ENCODE measurements at regions not wholly inside any gene's neighbourhood (a gene's known extent, or its start where the extent isn't known, plus 50 kb on each side); places are given as distances from the start of the nearest gene placed in this dataset.

DNA sequence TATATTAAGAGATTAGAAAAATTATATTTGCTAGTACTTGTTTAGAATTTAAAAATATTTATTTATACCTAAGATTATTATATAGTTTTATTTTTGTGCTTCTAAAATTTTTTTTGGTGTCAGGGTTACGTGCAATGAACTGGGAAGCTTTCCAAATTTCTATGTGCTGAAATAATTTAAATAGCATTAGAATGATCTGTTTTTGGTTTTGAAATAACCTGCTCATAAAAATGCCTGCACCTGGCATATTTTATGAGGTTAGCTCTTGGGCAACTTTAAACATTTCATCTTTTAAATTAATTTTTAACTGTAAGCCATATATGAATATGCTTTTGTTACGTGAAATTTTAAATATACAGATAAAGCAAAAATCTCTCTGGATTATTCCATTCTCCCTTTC is 482.5 kb downstream of the GLRX3 start:
- no peak for DNase-seq

- DNase-seq = no peak
Observed at GRCh38 chr10:130621231-130621775, 485.1 kb downstream of the GLRX3 start.

- DNase-seq = no peak
Observed at GRCh38 chr10:130623680-130624267, 487.6 kb downstream of the GLRX3 start.

DNA sequence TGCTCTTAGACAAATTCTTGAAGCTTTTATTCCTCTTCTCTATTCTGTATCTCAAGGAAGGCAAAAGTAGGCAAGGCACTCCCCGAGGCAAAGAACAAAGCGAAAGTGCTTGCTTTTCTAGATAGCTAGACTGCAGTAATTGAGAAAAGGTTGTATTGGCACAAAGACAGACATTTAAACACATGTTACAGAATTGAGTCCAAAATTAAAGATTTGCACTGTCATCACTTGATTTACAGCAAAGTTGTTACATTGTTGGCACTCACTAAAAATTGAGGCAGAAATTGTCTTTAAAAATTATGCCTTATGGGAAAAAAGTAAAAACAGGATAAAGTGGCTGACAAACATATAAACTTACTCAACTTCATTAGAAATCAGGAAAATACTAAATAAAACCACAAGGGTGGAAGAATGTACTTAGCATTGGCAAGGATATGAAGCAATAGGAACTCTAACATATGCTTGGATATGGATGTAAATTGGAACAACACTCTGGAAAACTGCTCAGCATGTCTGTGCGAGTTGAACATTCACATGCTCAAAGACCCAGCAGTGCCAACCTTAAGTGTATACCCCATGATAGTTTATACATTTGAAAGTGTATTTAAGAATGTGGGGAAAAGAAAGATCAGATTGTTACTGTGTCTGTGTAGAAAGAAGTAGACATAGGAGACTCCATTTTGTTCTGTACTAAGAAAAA is 491.3 kb downstream of the GLRX3 start:
- no peak for DNase-seq

DNA sequence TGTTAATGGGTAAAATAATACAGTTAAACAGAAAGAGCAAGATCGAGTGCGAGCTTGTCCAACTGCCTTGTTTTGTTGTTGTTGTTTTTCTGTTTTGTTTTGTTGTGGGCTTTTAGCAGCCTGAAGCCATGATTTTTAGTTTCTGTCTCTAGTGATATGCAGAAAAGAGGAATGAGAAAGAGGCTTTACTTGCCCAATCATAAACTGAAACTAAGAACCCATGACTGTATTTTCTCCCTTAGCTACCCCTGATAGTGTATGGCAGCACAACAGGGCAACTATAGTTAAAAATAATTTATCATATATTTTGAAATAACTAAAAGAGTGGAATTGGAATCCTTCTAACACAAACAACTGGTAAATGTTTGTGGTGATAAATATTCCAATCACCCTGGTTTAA is 493.9 kb downstream of the GLRX3 start:
- DNase-seq = no peak

DNA sequence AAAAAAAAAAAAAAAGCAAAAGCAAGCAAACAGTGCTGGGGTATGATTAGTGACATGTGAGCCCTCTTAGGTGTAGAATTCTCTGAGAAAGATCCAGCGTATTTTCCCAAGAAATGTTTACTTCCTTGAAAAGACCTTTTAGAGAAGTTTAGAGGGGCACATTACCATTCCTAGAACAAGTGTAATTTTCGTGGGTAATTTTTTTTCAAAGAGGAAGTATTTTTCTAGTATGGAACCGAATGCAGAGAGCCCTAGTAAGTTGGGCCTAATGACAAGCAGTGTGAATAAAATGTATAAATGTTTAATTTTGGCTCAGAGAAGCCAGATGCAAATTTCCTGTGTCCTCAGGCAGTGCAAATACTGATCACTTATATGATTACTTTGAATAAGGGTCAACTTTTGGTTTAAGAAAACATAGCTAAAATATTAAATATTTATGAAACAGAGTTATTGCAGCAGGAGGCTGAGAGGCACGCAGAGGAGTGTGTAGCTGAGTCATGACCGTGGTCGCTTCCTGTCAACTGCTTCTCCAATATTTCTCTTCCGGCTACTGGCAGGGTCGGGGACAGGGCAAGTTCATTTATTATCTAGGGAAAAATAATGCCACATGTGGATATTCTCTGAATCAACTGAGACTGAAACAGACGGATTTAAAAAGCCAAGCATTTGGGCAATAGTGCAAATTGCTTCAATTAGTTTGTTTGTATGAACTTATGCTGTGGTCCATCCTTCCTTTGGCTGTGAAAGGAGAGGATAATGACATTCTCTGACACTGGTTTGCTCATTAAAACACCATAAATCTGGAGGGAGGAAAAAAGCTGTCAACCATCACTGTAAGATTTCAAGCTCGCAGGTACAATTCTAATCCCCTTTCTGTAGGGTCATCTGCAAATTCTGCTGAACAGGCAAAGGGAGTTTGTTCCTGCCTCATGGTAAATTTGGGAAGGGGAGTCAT is 495.2 kb downstream of the GLRX3 start:
- no peak for DNase-seq

GRCh38 chr10:130634816-130635215 is 498.6 kb downstream of the GLRX3 start:
- no peak for DNase-seq

DNA sequence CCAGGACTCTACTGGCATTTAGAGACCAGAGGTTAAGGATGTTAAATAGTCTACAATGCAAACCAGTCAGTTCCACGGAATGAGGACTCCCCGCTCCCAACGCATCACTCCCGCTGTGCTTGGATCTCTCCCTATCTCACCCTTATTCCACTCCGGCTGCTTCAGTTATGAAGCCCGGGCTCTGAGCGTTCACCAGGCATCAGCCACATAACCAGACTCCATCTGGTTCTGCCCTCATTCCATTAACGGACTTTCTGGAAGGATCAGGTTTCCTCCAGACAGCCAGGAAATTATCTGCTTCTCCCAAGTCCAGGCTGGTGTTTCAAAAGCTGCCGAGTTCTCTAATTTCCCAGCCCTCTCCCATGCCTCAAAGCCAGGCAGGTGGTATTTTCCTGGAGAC is 499.3 kb downstream of the GLRX3 start:
- no peak for DNase-seq

GRCh38 chr10:130636313-130636930 is 500.2 kb downstream of the GLRX3 start:
- DNase-seq = no peak

- no peak for DNase-seq
Observed at GRCh38 chr10:130637089-130637676, 501.0 kb downstream of the GLRX3 start.

GRCh38 chr10:130638991-130639390 is 502.8 kb downstream of the GLRX3 start:
- DNase-seq = no peak

GRCh38 chr10:130642926-130643325 is 506.7 kb downstream of the GLRX3 start:
- no peak for DNase-seq

DNA sequence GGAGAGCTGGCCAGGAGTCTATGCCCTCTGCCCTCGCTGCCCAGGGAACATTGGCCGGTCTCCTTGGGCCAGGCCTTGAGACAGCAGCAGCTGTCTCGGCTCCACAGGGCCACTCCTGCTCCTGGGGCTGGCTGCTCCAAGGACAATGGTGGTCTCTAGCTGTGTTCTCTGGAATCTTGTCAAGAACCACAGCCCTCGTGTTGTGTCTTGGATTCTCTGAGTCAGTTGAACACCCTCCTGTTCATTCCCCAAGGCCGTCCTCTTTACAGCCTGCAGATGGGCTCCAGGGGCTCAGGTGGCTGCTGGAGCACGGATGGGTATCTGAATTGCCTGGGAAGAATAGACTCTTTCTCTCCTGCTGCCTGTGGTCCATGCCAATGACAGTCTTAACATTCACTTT is 511.1 kb downstream of the GLRX3 start:
- no peak for DNase-seq

- no peak for DNase-seq
Observed at GRCh38 chr10:130648807-130649206, 512.6 kb downstream of the GLRX3 start.

- no peak for DNase-seq
Observed at GRCh38 chr10:130652544-130652943, 516.4 kb downstream of the GLRX3 start.

DNA sequence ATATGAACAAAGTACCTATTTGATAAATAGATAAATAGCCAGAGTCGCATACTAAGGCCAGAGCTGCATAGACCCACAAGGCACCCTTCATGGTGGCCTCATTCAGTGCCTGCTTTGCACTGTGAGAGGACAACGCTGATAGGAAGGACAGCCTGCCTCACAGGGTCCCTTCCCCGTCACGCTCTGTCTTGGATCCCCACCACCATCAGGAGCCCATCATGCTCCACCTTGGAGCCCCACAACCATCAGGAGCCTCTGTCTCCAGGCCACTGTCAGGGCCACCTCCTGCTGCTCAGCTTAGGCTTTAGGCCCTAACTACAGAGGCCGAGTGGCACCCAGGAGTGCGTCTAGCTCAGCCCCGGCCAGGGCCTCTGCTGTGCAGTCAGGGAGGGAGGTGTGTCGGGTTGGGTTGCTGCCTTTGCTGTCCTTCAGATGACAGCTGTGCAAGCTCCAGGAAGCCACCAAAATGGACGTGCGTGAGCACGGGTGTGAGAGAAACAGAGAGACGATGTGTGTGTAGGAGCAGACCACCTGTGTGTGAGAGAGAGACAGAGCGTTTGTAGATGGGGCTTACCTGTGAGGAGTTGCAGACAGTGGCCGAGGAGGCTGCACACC is 516.9 kb downstream of the GLRX3 start:
- no peak for DNase-seq

GRCh38 chr10:130654726-130655125 is 518.5 kb downstream of the GLRX3 start:
- DNase-seq = no peak

- no peak for DNase-seq
Observed at GRCh38 chr10:130655313-130656186, 519.4 kb downstream of the GLRX3 start.

DNA sequence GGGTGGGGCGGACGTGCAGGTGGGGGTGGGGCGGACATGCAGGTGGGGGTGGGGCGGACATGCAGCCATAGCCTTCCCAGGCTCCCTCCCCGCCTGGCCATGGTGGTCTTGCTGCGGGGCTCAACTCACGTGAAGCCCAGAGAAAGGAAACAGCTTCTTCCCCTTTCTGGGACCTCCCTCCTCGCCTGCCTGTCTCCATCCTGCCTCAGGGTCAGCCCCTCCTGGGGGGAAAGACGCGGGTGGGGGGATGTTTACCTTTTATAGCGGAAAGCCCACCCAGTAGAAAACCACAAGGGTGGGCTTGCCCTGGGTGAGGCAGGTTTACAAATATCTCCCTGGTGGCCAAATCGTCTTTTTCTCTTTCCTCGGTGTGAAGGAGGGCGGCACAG is 520.0 kb downstream of the GLRX3 start:
- DNase-seq = no peak

- no peak for DNase-seq
Observed at GRCh38 chr10:130656582-130657133, 520.5 kb downstream of the GLRX3 start.
